Keratinocyte (primary cell): ENCODE measurements at regions not wholly inside any gene's neighbourhood (a gene's known extent, or its start where the extent isn't known, plus 50 kb on each side); places are given as distances from the start of the nearest gene placed in this dataset.

ENCODE experiments used
- DNase-seq: peaks from one replicate; pipeline ENCODE4 v3.0.0-alpha.2; 2011; ENCODE audit warnings: low read depth, missing footprints, low spot score
- FAIRE-seq: peaks from 2 replicates; lab custom pipeline; 2011; peaks lifted over from hg19 to GRCh38; lab: Jason Lieb, UNC
- H2AFZ ChIP-seq: 2 replicates; pipeline ENCODE4 v1.6.0; 2012; ENCODE audit warnings: low read length, control low read depth, inconsistent platforms; ENCODE audit not compliant: control insufficient read depth
- H3K27ac ChIP-seq: 2 replicates; pipeline ENCODE4 v1.5.1; 2011; ENCODE audit warnings: low read length; ENCODE audit not compliant: control insufficient read depth, insufficient read depth
- H3K27me3 ChIP-seq: 3 replicates; pipeline ENCODE4 v1.6.0; 2011; ENCODE audit warnings: low read length; ENCODE audit not compliant: control insufficient read depth, insufficient read depth; ENCODE audit errors: extremely low read depth
- H3K36me3 ChIP-seq, 2 experiments: 2 replicates in 1 of 2; 3 replicates in 1 of 2; pipeline ENCODE4 v1.5.1; 2011; ENCODE audit warnings: low read length in 2 of 2, mild to moderate bottlenecking in 1 of 2; ENCODE audit not compliant: control insufficient read depth in 2 of 2, insufficient read depth in 2 of 2; ENCODE audit errors: extremely low read depth in 1 of 2
- H3K4me1 ChIP-seq: 3 replicates; pipeline ENCODE4 v1.5.1; 2011; ENCODE audit warnings: low read length; ENCODE audit not compliant: control insufficient read depth, insufficient read depth; ENCODE audit errors: extremely low read depth
- H3K4me2 ChIP-seq: 3 replicates; pipeline ENCODE4 v1.6.0; 2011; ENCODE audit warnings: low read depth, low read length; ENCODE audit not compliant: control insufficient read depth, insufficient read depth; ENCODE audit errors: extremely low read depth
- H3K4me3 ChIP-seq, 3 experiments: fragments of 200-600 bp in 1 of 3; sonication (generic) in 1 of 3; 2 replicates in 2 of 3; 3 replicates in 1 of 3; pipeline ENCODE4 v1.5.1; 2011 to 2016; ENCODE audit warnings: low read length in 3 of 3, mild to moderate bottlenecking in 3 of 3, control low read depth in 2 of 3, inconsistent platforms in 1 of 3, low read depth in 1 of 3, mixed read lengths in 1 of 3, mixed run types in 1 of 3, moderate library complexity in 1 of 3; ENCODE audit not compliant: control insufficient read depth in 2 of 3, insufficient read depth in 2 of 3; ENCODE audit errors: extremely low read depth in 1 of 3
- H3K79me2 ChIP-seq: 2 replicates; pipeline ENCODE4 v1.6.0; 2012; ENCODE audit warnings: low read length; ENCODE audit not compliant: control insufficient read depth, insufficient read depth
- H3K9ac ChIP-seq: 3 replicates; pipeline ENCODE4 v1.6.0; 2011; ENCODE audit warnings: low read length; ENCODE audit not compliant: control insufficient read depth, insufficient read depth; ENCODE audit errors: extremely low read depth
- H3K9me1 ChIP-seq: 3 replicates; pipeline ENCODE4 v1.6.0; 2011; ENCODE audit warnings: low read length; ENCODE audit not compliant: control insufficient read depth, insufficient read depth; ENCODE audit errors: extremely low read depth
- H3K9me3 ChIP-seq: 2 replicates; pipeline ENCODE4 v1.5.1; 2012; ENCODE audit warnings: low read depth, low read length; ENCODE audit not compliant: control insufficient read depth
- H4K20me1 ChIP-seq: 3 replicates; pipeline ENCODE4 v1.6.0; 2011; ENCODE audit warnings: low read length; ENCODE audit not compliant: control insufficient read depth, insufficient read depth; ENCODE audit errors: extremely low read depth
- CTCF ChIP-seq, 3 experiments: IDR thresholded peaks in 1 of 3; conservative IDR thresholded peaks in 1 of 3; optimal IDR thresholded peaks in 1 of 3; 2 replicates in 2 of 3; 3 replicates in 1 of 3; pipeline versions ENCODE3 to v1.5.1; 2011; ENCODE audit warnings: low read length in 3 of 3, mild to moderate bottlenecking in 3 of 3, moderate library complexity in 2 of 3, control low read depth in 1 of 3, inconsistent platforms in 1 of 3; ENCODE audit not compliant: insufficient read depth in 2 of 3; ENCODE audit errors: extremely low read depth in 1 of 3
- EZH2 ChIP-seq: IDR thresholded peaks from one replicate; pipeline ENCODE4 v1.6.1; 2012; ENCODE audit warnings: inconsistent platforms, mild to moderate bottlenecking, low read length, moderate library complexity
- dilution Hi-C: fragments of 300-500 bp; cut with MboI; formaldehyde crosslinking; loops from one replicate; pipeline ENCODE4 v1.7.0; 2020; ENCODE audit warnings: low sequenced_read_pairs; ENCODE audit not compliant: extremely low pct_ligation_motif_present

GRCh38 chr6:47145212-47145611 lies 103.1 kb upstream of the ADGRF1 start:
- Histone ChIP-seq H3K79me2 (no peaks in the 10 kb centered on the region), H3K27me3 (no peaks in the 10 kb centered on the region), H3K9me3 (no peaks in the 10 kb centered on the region), H3K27ac (no peak overlapping the region), H3K36me3 (no peaks in the 10 kb centered on the region), H2AFZ (no peak overlapping the region), H3K4me1 (peaks cover 17% of the 10 kb centered on the region), H3K4me3 (no peak overlapping the region), H3K4me2 (no peak overlapping the region), H3K9me1 (no peaks in the 10 kb centered on the region), H4K20me1 (no peaks in the 10 kb centered on the region), H3K9ac (no peak overlapping the region)
- dilution Hi-C loops = no loop called here
- no peak for TF ChIP-seq EZH2
- no peak for TF ChIP-seq CTCF (optimal IDR thresholded peaks at IDR 0.05 in 1 of 3, IDR thresholded peaks at IDR 0.05 in 1 of 3, conservative IDR thresholded peaks at IDR 0.05 in 1 of 3; ENCODE audit: extremely low read depth in 1 of 3, insufficient read depth in 2 of 3, low read length in 3 of 3)
- DNase-seq (no peak), FAIRE-seq (no peak)

DNA sequence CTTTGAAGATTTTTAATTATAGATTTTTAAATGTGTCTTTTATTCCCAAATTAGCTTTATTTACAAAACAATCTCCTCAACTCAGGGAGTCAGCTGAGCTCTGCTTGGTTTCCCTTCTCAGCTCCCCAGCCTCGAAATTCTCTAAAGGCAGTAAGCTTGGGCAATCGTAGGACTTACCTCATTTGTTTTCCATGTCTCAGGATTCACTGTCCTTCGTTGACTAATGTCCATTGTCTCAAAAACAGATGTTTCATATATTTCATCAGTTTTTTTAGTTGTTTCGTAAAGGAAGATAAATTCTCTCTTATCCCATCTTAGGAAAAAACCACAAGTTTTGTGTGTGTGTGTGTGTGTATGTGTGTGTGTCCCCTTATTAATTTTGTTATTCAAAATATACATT lies 102.2 kb upstream of the ADGRF1 start:
- no peak overlapping the region for H3K4me2 ChIP-seq
- no peaks in the 10 kb centered on the region for H3K9me1 ChIP-seq
- no peaks in the 10 kb centered on the region for H3K9me3 ChIP-seq
- DNase-seq (no peak), FAIRE-seq (no peak)
- no peaks in the 10 kb centered on the region for H4K20me1 ChIP-seq
- no peak overlapping the region for H3K9ac ChIP-seq
- no peak overlapping the region for H3K4me3 ChIP-seq
- no peaks in the 10 kb centered on the region for H3K36me3 ChIP-seq
- no peak overlapping the region for H3K27ac ChIP-seq
- TF ChIP-seq CTCF (optimal IDR thresholded peaks at IDR 0.05 in 1 of 3, IDR thresholded peaks at IDR 0.05 in 1 of 3, conservative IDR thresholded peaks at IDR 0.05 in 1 of 3; ENCODE audit: extremely low read depth in 1 of 3, insufficient read depth in 2 of 3, low read length in 3 of 3) (no peak), EZH2 (no peak)
- dilution Hi-C loops = no loop called here
- H2AFZ ChIP-seq = no peak overlapping the region
- H3K79me2 ChIP-seq = no peaks in the 10 kb centered on the region
- H3K27me3 ChIP-seq = no peaks in the 10 kb centered on the region
- H3K4me1 ChIP-seq = peaks cover 17% of the 10 kb centered on the region
